WTC11 (cell line): ENCODE measurements at regions not wholly inside any gene's neighbourhood (a gene's known extent, or its start where the extent isn't known, plus 50 kb on each side); places are given as distances from the start of the nearest gene placed in this dataset.

Experiments
- ATAC-seq: fragments of 200-7000 bp; cut with Tn5 transposase; 2 replicates; pipeline ENCODE4 v1.10.0; 2021; ENCODE audit warnings: mild to moderate bottlenecking, moderate library complexity
- CTCF ChIA-PET: fragments of 300-600 bp; sonication (Branson Sonifier 250); formaldehyde crosslinking; loops from one replicate; lab custom pipeline; 2021; ENCODE audit warnings: antibody characterized with exemption; lab: Charles Lee
- POLR2A ChIA-PET: fragments of 350-600 bp; sonication (Branson Sonifier 250); formaldehyde crosslinking; loops from one replicate; lab custom pipeline; 2021; ENCODE audit warnings: antibody characterized with exemption; lab: Charles Lee
- DNase-seq: peaks from one replicate; pipeline ENCODE4 v3.0.0; 2021; ENCODE audit warnings: low spot score
- H3K27ac Mint-ChIP-seq: 2 replicates; pipeline ENCODE4 v1.8.0; 2021; ENCODE audit warnings: mixed read lengths
- H3K27me3 Mint-ChIP-seq: 2 replicates; pipeline ENCODE4 v1.8.0; 2021; ENCODE audit warnings: low read depth, mild to moderate bottlenecking, moderate library complexity, mixed read lengths
- H3K36me3 Mint-ChIP-seq: 2 replicates; pipeline ENCODE4 v1.8.0; 2021; ENCODE audit warnings: mixed read lengths
- H3K4me1 Mint-ChIP-seq: 2 replicates; pipeline ENCODE4 v1.8.0; 2022; ENCODE audit warnings: mixed read lengths
- H3K4me3 Mint-ChIP-seq: 2 replicates; pipeline ENCODE4 v1.8.0; 2021; ENCODE audit warnings: mild to moderate bottlenecking, moderate library complexity, mixed read lengths
- H3K9me3 Mint-ChIP-seq: 2 replicates; pipeline ENCODE4 v1.8.0; 2021; ENCODE audit warnings: mixed read lengths
- CDX4 ChIP-seq: fragments of 250-450 bp; sonication (Bioruptor Pico); IDR thresholded peaks from 2 replicates; pipeline ENCODE4 v1.9.0; 2021; ENCODE audit warnings: moderate library complexity, mild to moderate bottlenecking, inconsistent platforms, borderline replicate concordance
- GABPB1 ChIP-seq: sonication (generic); formaldehyde crosslinking; IDR thresholded peaks from 2 replicates; pipeline ENCODE4 v1.8.1; 2023; ENCODE audit warnings: mild to moderate bottlenecking, missing genetic modification reagents
- HMGXB4 ChIP-seq: sonication (generic); formaldehyde crosslinking; IDR thresholded peaks from 2 replicates; pipeline ENCODE4 v1.8.1; 2023; ENCODE audit warnings: mild to moderate bottlenecking, moderate library complexity, missing genetic modification reagents
- IRF1 ChIP-seq: sonication (generic); formaldehyde crosslinking; IDR thresholded peaks from 2 replicates; pipeline ENCODE4 v1.8.0; 2023; ENCODE audit warnings: missing genetic modification reagents
- IRF2 ChIP-seq: sonication (generic); formaldehyde crosslinking; IDR thresholded peaks from 2 replicates; pipeline ENCODE4 v1.8.0; 2022; ENCODE audit warnings: low read depth, missing genetic modification reagents, borderline replicate concordance
- JAZF1 ChIP-seq: fragments of 250-450 bp; sonication (Bioruptor Pico); IDR thresholded peaks from 2 replicates; pipeline ENCODE4 v1.9.0; 2021; ENCODE audit warnings: moderate library complexity, mild to moderate bottlenecking, inconsistent platforms
- JUN ChIP-seq: sonication (generic); formaldehyde crosslinking; IDR thresholded peaks from 2 replicates; pipeline ENCODE4 v1.8.0; 2023; ENCODE audit warnings: mild to moderate bottlenecking, missing genetic modification reagents
- KAT7 ChIP-seq: sonication (generic); formaldehyde crosslinking; IDR thresholded peaks from 2 replicates; pipeline ENCODE4 v1.8.1; 2023; ENCODE audit warnings: missing genetic modification reagents, mild to moderate bottlenecking, borderline replicate concordance
- NR1H2 ChIP-seq: sonication (generic); formaldehyde crosslinking; IDR thresholded peaks from 2 replicates; pipeline ENCODE4 v1.9.0; 2021; ENCODE audit warnings: mild to moderate bottlenecking, moderate library complexity, missing genetic modification reagents
- RORB ChIP-seq: fragments of 250-450 bp; sonication (Bioruptor Pico); IDR thresholded peaks from 2 replicates; pipeline ENCODE4 v1.9.0; 2021; ENCODE audit warnings: mild to moderate bottlenecking
- SMAD3 ChIP-seq: sonication (generic); formaldehyde crosslinking; IDR thresholded peaks from 2 replicates; pipeline ENCODE4 v1.8.0; 2022; ENCODE audit warnings: missing genetic modification reagents, mild to moderate bottlenecking, borderline replicate concordance
- SMAD4 ChIP-seq: sonication (generic); formaldehyde crosslinking; IDR thresholded peaks from 2 replicates; pipeline ENCODE4 v1.8.0; 2022; ENCODE audit warnings: mild to moderate bottlenecking, missing genetic modification reagents
- SP1 ChIP-seq: sonication (generic); formaldehyde crosslinking; conservative IDR thresholded peaks from 2 replicates; pipeline ENCODE4 v1.8.1; 2022; ENCODE audit warnings: missing genetic modification reagents
- TEAD4 ChIP-seq: sonication (generic); formaldehyde crosslinking; IDR thresholded peaks from 2 replicates; pipeline ENCODE4 v1.8.0; 2022; ENCODE audit warnings: mild to moderate bottlenecking, missing genetic modification reagents
- ZNF138 ChIP-seq: sonication (generic); formaldehyde crosslinking; conservative IDR thresholded peaks from 2 replicates; pipeline ENCODE4 v1.8.1; 2022; ENCODE audit warnings: mild to moderate bottlenecking, moderate library complexity, missing genetic modification reagents
- ZNF512 ChIP-seq: sonication (generic); formaldehyde crosslinking; IDR thresholded peaks from 2 replicates; pipeline ENCODE4 v1.8.1; 2022; ENCODE audit warnings: missing genetic modification reagents, borderline replicate concordance
- TF ChIP-seq, protein P1 (sequence below): sonication (generic); formaldehyde crosslinking; IDR thresholded peaks from 2 replicates; pipeline ENCODE4 v1.8.1; 2023; ENCODE audit warnings: mild to moderate bottlenecking, missing genetic modification reagents
- TF ChIP-seq, protein P2 (sequence below): sonication (generic); formaldehyde crosslinking; IDR thresholded peaks from 2 replicates; pipeline ENCODE4 v1.8.0; 2022; ENCODE audit warnings: mild to moderate bottlenecking, missing genetic modification reagents
- TF ChIP-seq, protein P3 (sequence below): sonication (generic); formaldehyde crosslinking; IDR thresholded peaks from 2 replicates; pipeline ENCODE4 v1.8.0; 2022; ENCODE audit warnings: mild to moderate bottlenecking, missing genetic modification reagents
- TF ChIP-seq, protein P4 (sequence below): sonication (generic); formaldehyde crosslinking; IDR thresholded peaks from 2 replicates; pipeline ENCODE4 v1.8.1; 2022; ENCODE audit warnings: low read depth, mild to moderate bottlenecking, moderate library complexity, missing genetic modification reagents, borderline replicate concordance

DNA sequence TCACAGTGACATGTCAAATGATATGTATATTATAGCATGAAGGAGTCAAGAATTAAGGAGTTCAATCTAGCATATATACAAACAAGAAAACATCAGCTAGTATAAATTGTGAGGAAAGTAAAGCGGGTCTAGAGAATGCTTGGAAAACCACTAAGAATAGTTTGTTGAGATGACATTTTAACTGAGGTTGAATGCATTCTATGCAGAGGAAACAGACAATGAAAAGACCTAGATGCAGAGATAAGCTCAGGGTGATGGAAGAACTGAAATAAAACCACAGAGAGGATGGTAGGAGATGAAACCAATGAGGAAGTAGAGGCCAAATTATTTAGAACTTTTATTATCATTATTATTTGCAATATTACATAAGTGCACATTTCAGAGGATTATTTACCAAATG lies 803.6 kb upstream of the FANCL start (continued):
- TF ChIP-seq, protein P1, sequence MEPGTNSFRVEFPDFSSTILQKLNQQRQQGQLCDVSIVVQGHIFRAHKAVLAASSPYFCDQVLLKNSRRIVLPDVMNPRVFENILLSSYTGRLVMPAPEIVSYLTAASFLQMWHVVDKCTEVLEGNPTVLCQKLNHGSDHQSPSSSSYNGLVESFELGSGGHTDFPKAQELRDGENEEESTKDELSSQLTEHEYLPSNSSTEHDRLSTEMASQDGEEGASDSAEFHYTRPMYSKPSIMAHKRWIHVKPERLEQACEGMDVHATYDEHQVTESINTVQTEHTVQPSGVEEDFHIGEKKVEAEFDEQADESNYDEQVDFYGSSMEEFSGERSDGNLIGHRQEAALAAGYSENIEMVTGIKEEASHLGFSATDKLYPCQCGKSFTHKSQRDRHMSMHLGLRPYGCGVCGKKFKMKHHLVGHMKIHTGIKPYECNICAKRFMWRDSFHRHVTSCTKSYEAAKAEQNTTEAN (CRISPR knock-in tag): no peak

GRCh38 chr2:59041139-59041538 lies 800.0 kb upstream of the FANCL start:
- TF ChIP-seq CDX4 (CRISPR knock-in tag) (no peak), ZNF512 (CRISPR knock-in tag) (no peak), JAZF1 (CRISPR knock-in tag) (no peak), SMAD3 (CRISPR knock-in tag) (no peak), HMGXB4 (CRISPR knock-in tag) (no peak), IRF1 (CRISPR knock-in tag) (no peak), IRF2 (CRISPR knock-in tag) (no peak), RORB (CRISPR knock-in tag) (no peak)
- TF ChIP-seq, all 79 proteins: peak for 0
- no peaks in the 10 kb centered on the region for H3K36me3 Mint-ChIP-seq
- CTCF ChIA-PET: no interaction called here
- H3K4me1 Mint-ChIP-seq: no peaks in the 10 kb centered on the region
- H3K27ac Mint-ChIP-seq: no peak overlapping the region
- no peak overlapping the region for H3K4me3 Mint-ChIP-seq
- POLR2A ChIA-PET: no interaction called here
- H3K9me3 Mint-ChIP-seq: peaks cover 7% of the 10 kb centered on the region; the same call in 1 of the 2 replicates
- H3K27me3 Mint-ChIP-seq: no peaks in the 10 kb centered on the region
- ATAC-seq (no peak), DNase-seq (no peak)

DNA sequence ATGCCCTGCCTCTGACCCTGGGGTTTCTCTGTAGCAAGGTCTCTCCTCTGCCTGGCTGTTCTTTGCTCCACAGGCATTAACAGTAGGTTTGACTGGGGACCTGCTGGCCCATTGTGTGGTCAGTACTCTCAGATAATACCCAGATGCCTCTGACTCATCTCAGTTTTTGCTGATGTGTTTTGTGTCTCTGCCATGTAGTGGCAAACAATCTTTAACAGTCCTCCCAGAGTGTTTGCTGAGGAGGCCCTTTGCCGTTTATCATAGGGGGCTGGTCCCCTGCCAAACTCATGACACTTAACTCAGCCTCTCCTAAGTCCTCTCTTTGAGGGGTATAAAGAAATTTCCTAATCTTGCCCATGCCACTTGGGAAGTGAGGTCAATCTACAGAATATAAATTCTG lies 793.7 kb upstream of the FANCL start:
- DNase-seq: no peak
- no peaks in the 10 kb centered on the region for H3K36me3 Mint-ChIP-seq
- TF ChIP-seq TEAD4 (CRISPR knock-in tag) (no peak), GABPB1 (CRISPR knock-in tag) (no peak), SMAD4 (no peak), JUN (CRISPR knock-in tag) (no peak), ZNF138 (CRISPR knock-in tag) (no peak), SP1 (no peak), NR1H2 (CRISPR knock-in tag) (no peak), KAT7 (no peak)
- TF ChIP-seq, protein P2, sequence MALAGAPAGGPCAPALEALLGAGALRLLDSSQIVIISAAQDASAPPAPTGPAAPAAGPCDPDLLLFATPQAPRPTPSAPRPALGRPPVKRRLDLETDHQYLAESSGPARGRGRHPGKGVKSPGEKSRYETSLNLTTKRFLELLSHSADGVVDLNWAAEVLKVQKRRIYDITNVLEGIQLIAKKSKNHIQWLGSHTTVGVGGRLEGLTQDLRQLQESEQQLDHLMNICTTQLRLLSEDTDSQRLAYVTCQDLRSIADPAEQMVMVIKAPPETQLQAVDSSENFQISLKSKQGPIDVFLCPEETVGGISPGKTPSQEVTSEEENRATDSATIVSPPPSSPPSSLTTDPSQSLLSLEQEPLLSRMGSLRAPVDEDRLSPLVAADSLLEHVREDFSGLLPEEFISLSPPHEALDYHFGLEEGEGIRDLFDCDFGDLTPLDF (CRISPR knock-in tag): no peak
- TF ChIP-seq, protein P3, sequence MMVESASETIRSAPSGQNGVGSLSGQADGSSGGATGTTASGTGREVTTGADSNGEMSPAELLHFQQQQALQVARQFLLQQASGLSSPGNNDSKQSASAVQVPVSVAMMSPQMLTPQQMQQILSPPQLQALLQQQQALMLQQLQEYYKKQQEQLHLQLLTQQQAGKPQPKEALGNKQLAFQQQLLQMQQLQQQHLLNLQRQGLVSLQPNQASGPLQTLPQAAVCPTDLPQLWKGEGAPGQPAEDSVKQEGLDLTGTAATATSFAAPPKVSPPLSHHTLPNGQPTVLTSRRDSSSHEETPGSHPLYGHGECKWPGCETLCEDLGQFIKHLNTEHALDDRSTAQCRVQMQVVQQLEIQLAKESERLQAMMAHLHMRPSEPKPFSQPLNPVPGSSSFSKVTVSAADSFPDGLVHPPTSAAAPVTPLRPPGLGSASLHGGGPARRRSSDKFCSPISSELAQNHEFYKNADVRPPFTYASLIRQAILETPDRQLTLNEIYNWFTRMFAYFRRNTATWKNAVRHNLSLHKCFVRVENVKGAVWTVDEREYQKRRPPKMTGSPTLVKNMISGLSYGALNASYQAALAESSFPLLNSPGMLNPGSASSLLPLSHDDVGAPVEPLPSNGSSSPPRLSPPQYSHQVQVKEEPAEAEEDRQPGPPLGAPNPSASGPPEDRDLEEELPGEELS (CRISPR knock-in tag): no peak
- TF ChIP-seq, protein P4, sequence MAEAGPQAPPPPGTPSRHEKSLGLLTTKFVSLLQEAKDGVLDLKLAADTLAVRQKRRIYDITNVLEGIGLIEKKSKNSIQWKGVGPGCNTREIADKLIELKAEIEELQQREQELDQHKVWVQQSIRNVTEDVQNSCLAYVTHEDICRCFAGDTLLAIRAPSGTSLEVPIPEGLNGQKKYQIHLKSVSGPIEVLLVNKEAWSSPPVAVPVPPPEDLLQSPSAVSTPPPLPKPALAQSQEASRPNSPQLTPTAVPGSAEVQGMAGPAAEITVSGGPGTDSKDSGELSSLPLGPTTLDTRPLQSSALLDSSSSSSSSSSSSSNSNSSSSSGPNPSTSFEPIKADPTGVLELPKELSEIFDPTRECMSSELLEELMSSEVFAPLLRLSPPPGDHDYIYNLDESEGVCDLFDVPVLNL: no peak
- TF ChIP-seq, all 79 proteins: peak for 0
- ChIA-PET POLR2A (no interaction called here), CTCF (interaction anchor here (3.2 kb wide), 1 partner anchor 9 kb away, joined by 10 read pairs; no protein-coding TSS in a partner anchor)
- H3K27ac Mint-ChIP-seq: no peak overlapping the region
- H3K27me3 Mint-ChIP-seq: no peaks in the 10 kb centered on the region
- peaks cover 7% of the 10 kb centered on the region; the same call in 1 of the 2 replicates for H3K9me3 Mint-ChIP-seq
- H3K4me3 Mint-ChIP-seq: no peak overlapping the region
- H3K4me1 Mint-ChIP-seq: no peaks in the 10 kb centered on the region
- peak; percentile 48 for ATAC-seq
